Fibroblast of skin of back (primary cell): ENCODE measurements at regions not wholly inside any gene's neighbourhood (a gene's known extent, or its start where the extent isn't known, plus 50 kb on each side); places are given as distances from the start of the nearest gene placed in this dataset.

ENCODE experiments used
- DNase-seq: peaks from one replicate; pipeline ENCODE4 v3.0.0-alpha.2; 2013

GRCh38 chr2:2708575-2709430, 377.7 kb upstream of the MYT1L start:
- DNase-seq = no peak

GRCh38 chr2:2707206-2707991, 376.3 kb upstream of the MYT1L start:
- no peak for DNase-seq

DNA sequence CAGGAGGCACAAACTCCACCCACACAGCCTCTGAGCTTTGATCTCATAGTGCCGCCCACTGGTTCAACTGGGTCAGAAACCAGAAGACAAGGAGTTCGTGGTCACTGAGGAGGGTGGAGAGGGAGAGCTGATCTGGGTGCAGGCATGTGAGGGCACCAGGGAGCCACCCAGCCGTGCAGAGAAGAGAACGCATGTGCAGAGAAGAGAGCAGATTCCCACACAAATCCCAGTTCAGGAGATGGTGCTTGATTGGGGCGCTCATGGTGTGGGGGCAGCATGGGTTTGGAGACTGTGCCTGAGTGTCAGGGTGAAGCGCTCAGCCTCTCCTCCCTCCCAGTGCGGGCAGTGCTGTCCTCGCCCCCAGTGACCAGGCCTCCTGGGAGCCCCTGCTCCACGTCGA, 375.2 kb upstream of the MYT1L start:
- DNase-seq = no peak

GRCh38 chr2:2705871-2706270, 374.8 kb upstream of the MYT1L start:
- no peak for DNase-seq

DNA sequence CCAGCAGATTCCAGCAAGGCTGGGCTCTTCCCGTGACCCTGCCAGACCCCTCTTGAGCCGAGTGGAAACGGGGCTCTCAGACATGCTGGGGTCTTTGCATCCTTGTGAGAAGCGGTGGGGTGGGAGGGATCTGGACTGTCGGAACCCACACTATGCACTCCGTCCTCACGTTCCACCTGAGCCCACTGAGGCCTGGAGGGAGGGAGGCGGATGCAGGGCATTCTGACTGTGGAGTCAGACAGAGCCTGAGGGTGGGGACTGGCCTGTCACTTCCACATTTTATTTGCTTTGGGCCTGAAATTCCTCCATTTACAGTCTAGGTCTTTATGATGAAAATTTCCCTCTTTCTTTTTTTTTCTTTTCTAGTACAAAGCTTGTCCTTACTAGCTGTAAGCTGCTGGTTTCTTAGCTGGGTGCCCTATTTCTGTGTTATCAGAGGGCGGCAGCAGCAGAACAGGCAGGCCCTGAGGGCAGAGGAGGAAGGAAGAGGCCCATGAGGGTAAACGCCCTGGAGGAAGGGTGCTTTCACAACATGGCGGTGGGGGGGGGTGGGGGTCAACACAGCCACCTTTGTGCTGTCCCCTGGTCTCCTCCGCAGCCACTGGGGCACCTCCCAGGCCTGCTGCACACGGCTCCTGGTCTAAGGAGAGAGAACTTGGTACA, 373.5 kb upstream of the MYT1L start:
- no peak for DNase-seq

- DNase-seq = no peak
These were observed 372.8 kb upstream of the MYT1L start for GRCh38 chr2:2703762-2704427.

GRCh38 chr2:2703172-2703571, 372.1 kb upstream of the MYT1L start:
- no peak for DNase-seq

- DNase-seq = no peak
These were observed 371.3 kb upstream of the MYT1L start for GRCh38 chr2:2702385-2702784.

DNA sequence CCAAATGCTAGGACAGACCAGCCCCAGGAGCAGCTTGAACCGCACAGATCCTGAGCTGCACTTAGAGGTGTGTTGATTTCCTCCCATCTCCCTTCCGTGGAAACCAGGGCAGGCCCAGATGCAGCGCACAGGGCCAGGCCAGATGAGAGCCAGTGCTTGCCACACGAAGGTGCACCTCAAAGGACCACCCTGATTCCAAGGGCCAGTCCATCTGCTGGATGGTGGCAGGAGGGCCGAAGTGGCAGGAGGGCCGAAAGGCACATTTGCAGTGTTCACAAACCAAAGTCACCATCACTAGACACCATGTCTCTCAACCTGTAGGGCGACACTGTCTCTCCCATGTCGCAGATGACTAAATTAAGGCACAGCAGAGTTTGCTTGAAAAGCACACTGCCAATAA, 370.7 kb upstream of the MYT1L start:
- no peak for DNase-seq

DNA sequence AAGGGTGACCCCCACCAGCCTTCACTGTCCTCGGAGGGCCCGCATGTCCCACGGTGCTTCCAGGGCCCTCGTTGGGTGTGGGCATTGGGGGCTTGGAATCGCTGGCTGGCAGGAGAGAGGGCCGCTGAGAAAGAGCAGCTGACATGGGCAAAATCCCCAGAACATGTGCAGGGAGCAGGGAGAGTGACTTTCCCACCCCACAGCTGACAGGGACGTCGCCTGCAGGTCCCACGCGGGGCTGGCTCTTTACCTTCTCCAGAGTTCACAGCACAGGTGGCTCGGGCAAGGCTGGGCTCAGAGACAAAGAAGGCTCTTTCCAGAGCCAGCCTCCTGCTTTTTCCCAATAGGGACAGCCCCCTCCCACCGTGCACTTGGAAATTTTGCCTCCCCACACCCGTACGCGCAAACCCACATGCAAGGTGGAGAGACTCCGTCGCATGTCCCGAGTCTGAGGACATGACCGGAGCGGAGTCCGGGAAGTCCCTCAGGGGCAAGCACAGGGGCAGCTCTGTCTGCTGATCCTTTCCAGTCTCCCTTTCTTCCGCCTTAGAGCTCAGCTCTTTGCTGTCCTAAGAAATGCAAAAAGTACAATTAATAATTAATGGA, 370.2 kb upstream of the MYT1L start:
- DNase-seq = no peak

GRCh38 chr2:2699121-2699505, 368.0 kb upstream of the MYT1L start:
- no peak for DNase-seq

- no peak for DNase-seq
These were observed 367.4 kb upstream of the MYT1L start for GRCh38 chr2:2698182-2699120.

- no peak for DNase-seq
These were observed 365.8 kb upstream of the MYT1L start for GRCh38 chr2:2696733-2697455.

- DNase-seq = no peak
These were observed 365.2 kb upstream of the MYT1L start for GRCh38 chr2:2696325-2696724.

GRCh38 chr2:2694746-2695145, 363.7 kb upstream of the MYT1L start:
- DNase-seq = no peak

DNA sequence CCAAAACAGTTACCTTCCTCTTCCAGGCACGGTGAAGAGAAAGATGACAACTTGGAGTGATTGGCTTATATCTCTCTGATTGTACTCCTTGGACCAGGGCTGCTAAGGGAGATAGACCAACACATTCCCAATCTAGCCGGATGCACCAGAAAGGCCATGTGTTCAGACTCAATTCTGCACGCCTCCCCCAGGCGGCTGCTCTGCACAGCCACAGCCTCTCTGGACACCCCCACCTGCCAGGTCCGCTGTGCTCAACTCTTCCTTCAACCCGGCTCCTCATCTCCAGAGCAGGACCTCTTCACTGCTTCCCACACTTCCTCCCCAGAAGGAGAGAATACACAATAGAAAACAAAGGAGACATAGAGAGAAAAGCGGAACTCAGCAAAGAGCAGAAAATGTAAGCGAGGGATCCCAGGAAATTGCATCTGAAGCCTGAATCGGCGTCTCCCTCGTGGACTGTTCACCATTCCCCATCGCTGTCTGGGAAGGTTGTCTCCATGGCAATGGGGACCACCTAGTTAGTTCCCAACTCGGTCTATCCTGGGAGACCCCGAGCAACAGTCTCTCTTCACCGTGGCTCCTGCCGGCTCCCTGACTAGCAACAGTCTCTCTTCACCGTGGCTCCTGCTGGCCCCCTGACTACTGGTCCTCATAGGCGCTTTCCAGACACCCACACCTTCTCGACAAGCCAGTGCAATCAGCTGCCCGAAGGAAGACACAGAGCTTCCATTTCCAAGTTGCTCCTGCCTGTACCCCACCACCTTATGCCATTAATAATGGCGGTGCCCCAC, 361.7 kb upstream of the MYT1L start:
- no peak for DNase-seq

- DNase-seq = no peak
These were observed 360.3 kb upstream of the MYT1L start for GRCh38 chr2:2691419-2691818.

GRCh38 chr2:2690985-2691384, 359.9 kb upstream of the MYT1L start:
- DNase-seq = no peak

GRCh38 chr2:2689306-2689705, 358.2 kb upstream of the MYT1L start:
- no peak for DNase-seq

DNA sequence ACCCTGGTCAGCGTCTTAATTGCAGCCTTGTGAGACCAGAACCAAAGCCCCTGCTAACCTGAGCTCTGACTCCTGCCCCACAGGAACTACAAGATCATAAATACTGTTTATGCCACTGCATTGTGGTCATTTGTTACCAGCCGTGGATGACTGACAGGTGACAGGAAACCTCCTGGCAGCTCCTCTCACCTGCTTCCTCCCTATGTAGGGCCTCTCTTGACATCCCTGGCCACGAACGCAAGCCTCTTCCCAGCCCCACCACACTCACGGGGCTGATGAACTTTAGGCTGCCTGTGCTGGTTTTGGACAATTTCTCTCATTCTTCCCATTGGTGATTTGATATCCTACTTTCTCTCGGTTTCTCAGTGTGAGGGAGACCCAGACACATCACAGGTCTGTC, 357.2 kb upstream of the MYT1L start:
- no peak for DNase-seq
